ENCODE measurements at regions not wholly inside any gene's neighbourhood (a gene's known extent, or its start where the extent isn't known, plus 50 kb on each side); places are given as distances from the start of the nearest gene placed in this dataset.

GRCh38 chr18:77522051-77522675 is 272.5 kb downstream of the GALR1 start:
- no peak for DNase-seq

GRCh38 chr18:77524909-77525308 is 275.3 kb downstream of the GALR1 start:
- DNase-seq = no peak

GRCh38 chr18:77526962-77527361 is 277.3 kb downstream of the GALR1 start:
- no peak for DNase-seq

GRCh38 chr18:77528872-77529271 is 279.2 kb downstream of the GALR1 start:
- DNase-seq = no peak

- no peak for DNase-seq
Observed at GRCh38 chr18:77529492-77530176, 280.0 kb downstream of the GALR1 start.

GRCh38 chr18:77530732-77531131 is 281.1 kb downstream of the GALR1 start:
- no peak for DNase-seq

- no peak for DNase-seq
Observed at GRCh38 chr18:77539860-77540259, 290.2 kb downstream of the GALR1 start.

- no peak for DNase-seq
Observed at GRCh38 chr18:77544792-77545191, 295.1 kb downstream of the GALR1 start.

GRCh38 chr18:77547757-77548156 is 298.1 kb downstream of the GALR1 start:
- no peak for DNase-seq

GRCh38 chr18:77548790-77549420 is 299.3 kb downstream of the GALR1 start:
- no peak for DNase-seq

GRCh38 chr18:77550625-77551024 is 301.0 kb downstream of the GALR1 start:
- no peak for DNase-seq

- DNase-seq = no peak
Observed at GRCh38 chr18:77551055-77551454, 301.4 kb downstream of the GALR1 start.

GRCh38 chr18:77552945-77553344 is 303.3 kb downstream of the GALR1 start:
- DNase-seq = no peak

- DNase-seq = no peak
Observed at GRCh38 chr18:77554061-77554460, 304.4 kb downstream of the GALR1 start.

GRCh38 chr18:77557046-77557587 is 307.5 kb downstream of the GALR1 start:
- DNase-seq = no peak

GRCh38 chr18:77559274-77559910 is 309.7 kb downstream of the GALR1 start:
- DNase-seq = no peak

GRCh38 chr18:77560341-77560992 is 310.8 kb downstream of the GALR1 start:
- DNase-seq = no peak

GRCh38 chr18:77566604-77567003 is 317.0 kb downstream of the GALR1 start:
- no peak for DNase-seq

GRCh38 chr18:77567205-77567604 is 317.6 kb downstream of the GALR1 start:
- no peak for DNase-seq

- DNase-seq = no peak
Observed at GRCh38 chr18:77571743-77572142, 322.1 kb downstream of the GALR1 start.

GRCh38 chr18:77572537-77572936 is 322.9 kb downstream of the GALR1 start:
- DNase-seq = no peak

- no peak for DNase-seq
Observed at GRCh38 chr18:77573571-77573970, 323.9 kb downstream of the GALR1 start.

GRCh38 chr18:77590943-77591515 is 341.4 kb downstream of the GALR1 start:
- no peak for DNase-seq
